Keratinocyte (primary cell): ENCODE measurements at regions not wholly inside any gene's neighbourhood (a gene's known extent, or its start where the extent isn't known, plus 50 kb on each side); places are given as distances from the start of the nearest gene placed in this dataset.

Experiments used
- DNase-seq: peaks from one replicate; pipeline ENCODE4 v3.0.0-alpha.2; 2011; ENCODE audit warnings: low read depth, missing footprints, low spot score
- FAIRE-seq: peaks from 2 replicates; lab custom pipeline; 2011; peaks lifted over from hg19 to GRCh38; lab: Jason Lieb, UNC
- H2AFZ ChIP-seq: 2 replicates; pipeline ENCODE4 v1.6.0; 2012; ENCODE audit warnings: low read length, control low read depth, inconsistent platforms; ENCODE audit not compliant: control insufficient read depth
- H3K27ac ChIP-seq: 2 replicates; pipeline ENCODE4 v1.5.1; 2011; ENCODE audit warnings: low read length; ENCODE audit not compliant: control insufficient read depth, insufficient read depth
- H3K27me3 ChIP-seq: 3 replicates; pipeline ENCODE4 v1.6.0; 2011; ENCODE audit warnings: low read length; ENCODE audit not compliant: control insufficient read depth, insufficient read depth; ENCODE audit errors: extremely low read depth
- H3K36me3 ChIP-seq, 2 experiments: 2 replicates in 1 of 2; 3 replicates in 1 of 2; pipeline ENCODE4 v1.5.1; 2011; ENCODE audit warnings: low read length in 2 of 2, mild to moderate bottlenecking in 1 of 2; ENCODE audit not compliant: control insufficient read depth in 2 of 2, insufficient read depth in 2 of 2; ENCODE audit errors: extremely low read depth in 1 of 2
- H3K4me1 ChIP-seq: 3 replicates; pipeline ENCODE4 v1.5.1; 2011; ENCODE audit warnings: low read length; ENCODE audit not compliant: control insufficient read depth, insufficient read depth; ENCODE audit errors: extremely low read depth
- H3K4me2 ChIP-seq: 3 replicates; pipeline ENCODE4 v1.6.0; 2011; ENCODE audit warnings: low read depth, low read length; ENCODE audit not compliant: control insufficient read depth, insufficient read depth; ENCODE audit errors: extremely low read depth
- H3K4me3 ChIP-seq, 3 experiments: fragments of 200-600 bp in 1 of 3; sonication (generic) in 1 of 3; 2 replicates in 2 of 3; 3 replicates in 1 of 3; pipeline ENCODE4 v1.5.1; 2011 to 2016; ENCODE audit warnings: low read length in 3 of 3, mild to moderate bottlenecking in 3 of 3, control low read depth in 2 of 3, inconsistent platforms in 1 of 3, low read depth in 1 of 3, mixed read lengths in 1 of 3, mixed run types in 1 of 3, moderate library complexity in 1 of 3; ENCODE audit not compliant: control insufficient read depth in 2 of 3, insufficient read depth in 2 of 3; ENCODE audit errors: extremely low read depth in 1 of 3
- H3K79me2 ChIP-seq: 2 replicates; pipeline ENCODE4 v1.6.0; 2012; ENCODE audit warnings: low read length; ENCODE audit not compliant: control insufficient read depth, insufficient read depth
- H3K9ac ChIP-seq: 3 replicates; pipeline ENCODE4 v1.6.0; 2011; ENCODE audit warnings: low read length; ENCODE audit not compliant: control insufficient read depth, insufficient read depth; ENCODE audit errors: extremely low read depth
- H3K9me1 ChIP-seq: 3 replicates; pipeline ENCODE4 v1.6.0; 2011; ENCODE audit warnings: low read length; ENCODE audit not compliant: control insufficient read depth, insufficient read depth; ENCODE audit errors: extremely low read depth
- H3K9me3 ChIP-seq: 2 replicates; pipeline ENCODE4 v1.5.1; 2012; ENCODE audit warnings: low read depth, low read length; ENCODE audit not compliant: control insufficient read depth
- H4K20me1 ChIP-seq: 3 replicates; pipeline ENCODE4 v1.6.0; 2011; ENCODE audit warnings: low read length; ENCODE audit not compliant: control insufficient read depth, insufficient read depth; ENCODE audit errors: extremely low read depth
- CTCF ChIP-seq, 3 experiments: IDR thresholded peaks in 1 of 3; conservative IDR thresholded peaks in 1 of 3; optimal IDR thresholded peaks in 1 of 3; 2 replicates in 2 of 3; 3 replicates in 1 of 3; pipeline versions ENCODE3 to v1.5.1; 2011; ENCODE audit warnings: low read length in 3 of 3, mild to moderate bottlenecking in 3 of 3, moderate library complexity in 2 of 3, control low read depth in 1 of 3, inconsistent platforms in 1 of 3; ENCODE audit not compliant: insufficient read depth in 2 of 3; ENCODE audit errors: extremely low read depth in 1 of 3
- EZH2 ChIP-seq: IDR thresholded peaks from one replicate; pipeline ENCODE4 v1.6.1; 2012; ENCODE audit warnings: inconsistent platforms, mild to moderate bottlenecking, low read length, moderate library complexity
- dilution Hi-C: fragments of 300-500 bp; cut with MboI; formaldehyde crosslinking; loops from one replicate; pipeline ENCODE4 v1.7.0; 2020; ENCODE audit warnings: low sequenced_read_pairs; ENCODE audit not compliant: extremely low pct_ligation_motif_present

GRCh38 chr18:73043211-73043610 is 175.4 kb upstream of the NETO1 start:
- DNase-seq, result no peak
- Histone ChIP-seq H3K27me3 (no peaks in the 10 kb centered on the region), H4K20me1 (no peaks in the 10 kb centered on the region), H3K9me1 (no peaks in the 10 kb centered on the region), H3K36me3 (no peaks in the 10 kb centered on the region), H3K9me3 (no peaks in the 10 kb centered on the region), H3K4me3 (no peak overlapping the region), H3K4me2 (no peak overlapping the region), H3K4me1 (no peaks in the 10 kb centered on the region), H3K79me2 (no peaks in the 10 kb centered on the region), H3K9ac (no peak overlapping the region), H2AFZ (no peak overlapping the region), H3K27ac (no peak overlapping the region)
- dilution Hi-C loops, result no loop called here
- no peak for FAIRE-seq
- no peak for TF ChIP-seq CTCF (optimal IDR thresholded peaks at IDR 0.05 in 1 of 3, IDR thresholded peaks at IDR 0.05 in 1 of 3, conservative IDR thresholded peaks at IDR 0.05 in 1 of 3; ENCODE audit: extremely low read depth in 1 of 3, insufficient read depth in 2 of 3, low read length in 3 of 3)
- TF ChIP-seq EZH2, result no peak

- no peak for FAIRE-seq
- H3K4me1 ChIP-seq, result no peaks in the 10 kb centered on the region
Measured at GRCh38 chr18:73040247-73040646, 172.5 kb upstream of the NETO1 start.

More at GRCh38 chr18:73040247-73040646, 172.5 kb upstream of the NETO1 start:
- H2AFZ ChIP-seq, result no peak overlapping the region
- H3K9me3 ChIP-seq, result no peaks in the 10 kb centered on the region
- dilution Hi-C loops, result no loop called here
- no peaks in the 10 kb centered on the region for H3K9me1 ChIP-seq
- H3K27ac ChIP-seq, result no peak overlapping the region
- no peak overlapping the region for H3K4me3 ChIP-seq
- H3K9ac ChIP-seq, result no peak overlapping the region
- DNase-seq, result no peak
- no peaks in the 10 kb centered on the region for H3K27me3 ChIP-seq
- H3K4me2 ChIP-seq, result no peak overlapping the region
- TF ChIP-seq EZH2 (no peak), CTCF (optimal IDR thresholded peaks at IDR 0.05 in 1 of 3, IDR thresholded peaks at IDR 0.05 in 1 of 3, conservative IDR thresholded peaks at IDR 0.05 in 1 of 3; ENCODE audit: extremely low read depth in 1 of 3, insufficient read depth in 2 of 3, low read length in 3 of 3) (no peak)
- H3K36me3 ChIP-seq, result no peaks in the 10 kb centered on the region
- no peaks in the 10 kb centered on the region for H4K20me1 ChIP-seq
- H3K79me2 ChIP-seq, result no peaks in the 10 kb centered on the region
